GM06990 (cell line): ENCODE measurements at regions not wholly inside any gene's neighbourhood (a gene's known extent, or its start where the extent isn't known, plus 50 kb on each side); places are given as distances from the start of the nearest gene placed in this dataset.

Source experiments
- DNase-seq: peaks from one replicate; pipeline ENCODE4 v3.0.0-alpha.2; 2011; ENCODE audit not compliant: insufficient read length; ENCODE audit errors: extremely low read depth
- H3K27me3 ChIP-seq: replicated peaks from 2 replicates; pipeline ENCODE4 v1.6.0; 2011; ENCODE audit warnings: low read length; ENCODE audit not compliant: control insufficient read depth, insufficient read depth
- H3K36me3 ChIP-seq: 2 replicates; pipeline ENCODE4 v1.5.1; 2011; ENCODE audit warnings: low read length; ENCODE audit not compliant: control insufficient read depth, insufficient read depth
- H3K4me3 ChIP-seq: replicated peaks from 2 replicates; pipeline ENCODE4 v1.5.1; 2011; ENCODE audit warnings: low read depth, mild to moderate bottlenecking, control low read depth, low read length
- CTCF ChIP-seq: IDR thresholded peaks from 2 replicates; pipeline ENCODE4 v1.5.1; 2011; ENCODE audit warnings: low read length, control low read depth, mild to moderate bottlenecking, inconsistent platforms; ENCODE audit not compliant: insufficient read depth, poor library complexity, severe bottlenecking

GRCh38 chr6:14228571-14228970, 111.0 kb downstream of the CD83 start:
- Histone ChIP-seq H3K27me3 (no peaks in the 10 kb centered on the region), H3K4me3 (no peak overlapping the region), H3K36me3 (no peaks in the 10 kb centered on the region)
- DNase-seq, result no peak
- TF ChIP-seq CTCF, result no peak

- no peaks in the 10 kb centered on the region for H3K36me3 ChIP-seq
- no peak for DNase-seq
- no peak for TF ChIP-seq CTCF
- no peaks in the 10 kb centered on the region for H3K27me3 ChIP-seq
- no peak overlapping the region for H3K4me3 ChIP-seq
Measured at GRCh38 chr6:14231071-14231483, 113.5 kb downstream of the CD83 start.

- DNase-seq, result no peak
- TF ChIP-seq CTCF, result no peak
- H3K36me3 ChIP-seq, result no peaks in the 10 kb centered on the region
- H3K27me3 ChIP-seq, result no peaks in the 10 kb centered on the region
- H3K4me3 ChIP-seq, result no peak overlapping the region
Measured at GRCh38 chr6:14231501-14232280, 114.1 kb downstream of the CD83 start.

- Histone ChIP-seq H3K27me3 (no peaks in the 10 kb centered on the region), H3K4me3 (no peak overlapping the region), H3K36me3 (no peaks in the 10 kb centered on the region)
- TF ChIP-seq CTCF, result no peak
- DNase-seq, result no peak
Measured at GRCh38 chr6:14232889-14233288, 115.3 kb downstream of the CD83 start.

GRCh38 chr6:14235653-14236356, 118.2 kb downstream of the CD83 start:
- DNase-seq, result no peak
- H3K36me3 ChIP-seq, result no peaks in the 10 kb centered on the region
- TF ChIP-seq CTCF, result no peak
- H3K4me3 ChIP-seq, result no peak overlapping the region
- no peaks in the 10 kb centered on the region for H3K27me3 ChIP-seq
